ENCODE measurements at regions not wholly inside any gene's neighbourhood (a gene's known extent, or its start where the extent isn't known, plus 50 kb on each side); places are given as distances from the start of the nearest gene placed in this dataset.

DNA sequence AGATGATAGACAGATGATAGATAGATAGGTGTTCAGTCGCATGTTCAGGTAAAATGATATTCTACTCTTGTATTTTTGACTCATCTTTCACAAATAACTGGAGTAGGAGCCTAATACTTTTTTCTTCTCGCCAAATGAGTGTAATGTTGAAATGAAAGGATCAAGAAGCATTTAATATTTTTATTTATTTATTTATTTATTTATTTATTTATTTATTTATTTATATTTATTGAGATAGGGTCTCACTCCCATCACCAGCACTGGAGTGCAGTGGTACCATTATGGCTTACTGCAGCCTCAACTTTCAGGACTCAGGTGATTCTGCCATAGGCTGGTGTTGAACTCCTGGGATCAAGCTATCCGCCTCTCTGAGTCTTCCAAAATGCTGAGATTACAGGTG is 298.8 kb downstream of the KCNC2 start:
- no peak overlapping the region for H3K27ac Mint-ChIP-seq
- DNase-seq (no peak), ATAC-seq (ENCODE audit: poor library complexity) (no peak)
- no peak overlapping the region for H3K4me3 Mint-ChIP-seq
- intact Hi-C loops (cut with DNase I, micrococcal nuclease): no loop called here
- no peaks in the 10 kb centered on the region for H3K36me3 Mint-ChIP-seq (ENCODE audit: low read depth)
- TF ChIP-seq, protein P1, sequence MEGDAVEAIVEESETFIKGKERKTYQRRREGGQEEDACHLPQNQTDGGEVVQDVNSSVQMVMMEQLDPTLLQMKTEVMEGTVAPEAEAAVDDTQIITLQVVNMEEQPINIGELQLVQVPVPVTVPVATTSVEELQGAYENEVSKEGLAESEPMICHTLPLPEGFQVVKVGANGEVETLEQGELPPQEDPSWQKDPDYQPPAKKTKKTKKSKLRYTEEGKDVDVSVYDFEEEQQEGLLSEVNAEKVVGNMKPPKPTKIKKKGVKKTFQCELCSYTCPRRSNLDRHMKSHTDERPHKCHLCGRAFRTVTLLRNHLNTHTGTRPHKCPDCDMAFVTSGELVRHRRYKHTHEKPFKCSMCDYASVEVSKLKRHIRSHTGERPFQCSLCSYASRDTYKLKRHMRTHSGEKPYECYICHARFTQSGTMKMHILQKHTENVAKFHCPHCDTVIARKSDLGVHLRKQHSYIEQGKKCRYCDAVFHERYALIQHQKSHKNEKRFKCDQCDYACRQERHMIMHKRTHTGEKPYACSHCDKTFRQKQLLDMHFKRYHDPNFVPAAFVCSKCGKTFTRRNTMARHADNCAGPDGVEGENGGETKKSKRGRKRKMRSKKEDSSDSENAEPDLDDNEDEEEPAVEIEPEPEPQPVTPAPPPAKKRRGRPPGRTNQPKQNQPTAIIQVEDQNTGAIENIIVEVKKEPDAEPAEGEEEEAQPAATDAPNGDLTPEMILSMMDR (IDR thresholded peaks at IDR 0.05): no peak
- no peaks in the 10 kb centered on the region for H3K9me3 Mint-ChIP-seq
- H3K4me1 Mint-ChIP-seq (ENCODE audit: low read depth): no peaks in the 10 kb centered on the region
- no peaks in the 10 kb centered on the region for H3K4me1 ChIP-seq (ENCODE audit: insufficient read depth, low read length)
- CTCF ChIA-PET: no interaction called here
- H3K9me3 ChIP-seq (ENCODE audit: control insufficient read depth in 1 of 2, insufficient read depth in 1 of 2, low read length in 2 of 2): no peaks in the 10 kb centered on the region
- no peaks in the 10 kb centered on the region for H3K36me3 ChIP-seq (ENCODE audit: insufficient read depth, low read length)
- POLR2A ChIA-PET: no interaction called here
- H3K27ac ChIP-seq (ENCODE audit: low read depth in 1 of 2, low read length in 2 of 2): no peak overlapping the region
- no peaks in the 10 kb centered on the region for H3K27me3 Mint-ChIP-seq
- no peak overlapping the region for H3K4me3 ChIP-seq (ENCODE audit: low read length)
- no peaks in the 10 kb centered on the region for H3K27me3 ChIP-seq (ENCODE audit: control insufficient read depth in 1 of 2, insufficient read depth in 2 of 2, low read length in 2 of 2)

DNA sequence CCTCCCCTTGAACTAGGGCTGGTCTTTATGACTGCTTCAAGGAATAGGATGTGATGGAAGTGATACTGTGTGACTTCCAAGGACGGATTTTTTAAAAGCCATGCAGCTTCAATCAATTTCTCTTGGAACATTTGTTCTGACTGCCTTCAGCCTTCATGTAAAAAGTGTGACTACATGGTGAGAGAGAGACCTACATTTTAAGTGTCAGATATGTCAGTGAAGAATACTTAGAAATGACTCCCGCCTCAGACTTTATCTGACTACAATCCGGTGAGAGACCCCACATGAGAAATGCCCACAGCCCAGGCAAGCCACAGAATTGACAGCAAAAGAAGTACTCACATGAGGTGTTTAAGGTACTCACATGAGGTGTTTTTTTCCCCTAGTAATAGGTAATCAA is 295.3 kb downstream of the KCNC2 start:
- Mint-ChIP-seq H3K4me1 (ENCODE audit: low read depth) (no peaks in the 10 kb centered on the region), H3K27ac (no peak overlapping the region), H3K36me3 (ENCODE audit: low read depth) (no peaks in the 10 kb centered on the region), H3K9me3 (no peaks in the 10 kb centered on the region), H3K4me3 (no peak overlapping the region), H3K27me3 (no peaks in the 10 kb centered on the region)
- Histone ChIP-seq H3K27me3 (ENCODE audit: control insufficient read depth in 1 of 2, insufficient read depth in 2 of 2, low read length in 2 of 2) (no peaks in the 10 kb centered on the region), H3K9me3 (ENCODE audit: control insufficient read depth in 1 of 2, insufficient read depth in 1 of 2, low read length in 2 of 2) (no peaks in the 10 kb centered on the region), H3K36me3 (ENCODE audit: insufficient read depth, low read length) (no peaks in the 10 kb centered on the region), H3K4me1 (ENCODE audit: insufficient read depth, low read length) (no peaks in the 10 kb centered on the region), H3K4me3 (ENCODE audit: low read length) (no peak overlapping the region), H3K27ac (ENCODE audit: low read depth in 1 of 2, low read length in 2 of 2) (no peak overlapping the region)
- ATAC-seq (ENCODE audit: poor library complexity) (no peak), DNase-seq (no peak)
- TF ChIP-seq, protein P1 (IDR thresholded peaks at IDR 0.05): no peak
- CTCF ChIA-PET: no interaction called here
- POLR2A ChIA-PET: no interaction called here
- intact Hi-C loops (cut with DNase I, micrococcal nuclease): no loop called here

DNA sequence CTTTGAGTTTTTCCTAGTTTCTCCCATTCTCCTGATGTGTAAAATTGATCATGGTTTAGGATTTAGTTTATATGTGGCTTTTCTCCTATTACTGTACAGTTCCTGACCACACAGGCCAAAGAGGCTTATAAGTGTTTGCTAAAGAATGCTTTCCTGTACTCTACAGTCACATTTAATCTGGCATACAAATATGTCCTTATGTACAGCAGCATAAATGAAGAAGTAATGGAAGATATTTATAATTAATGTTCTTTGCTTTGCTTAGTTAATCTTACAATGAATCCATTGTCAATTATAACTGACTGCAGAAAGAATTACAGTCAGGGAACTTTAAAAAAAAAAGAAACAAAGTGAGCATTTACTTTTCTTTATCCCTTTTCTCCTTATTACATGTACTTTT is 293.9 kb downstream of the KCNC2 start:
- no peak for ATAC-seq (ENCODE audit: poor library complexity)
- no peaks in the 10 kb centered on the region for H3K36me3 ChIP-seq (ENCODE audit: insufficient read depth, low read length)
- CTCF ChIA-PET: no interaction called here
- H3K27ac ChIP-seq (ENCODE audit: low read depth in 1 of 2, low read length in 2 of 2): no peak overlapping the region
- no peak for DNase-seq
- no peak overlapping the region for H3K4me3 ChIP-seq (ENCODE audit: low read length)
- Mint-ChIP-seq H3K36me3 (ENCODE audit: low read depth) (no peaks in the 10 kb centered on the region), H3K4me1 (ENCODE audit: low read depth) (no peaks in the 10 kb centered on the region), H3K4me3 (no peak overlapping the region), H3K27me3 (no peaks in the 10 kb centered on the region), H3K27ac (no peak overlapping the region), H3K9me3 (no peaks in the 10 kb centered on the region)
- POLR2A ChIA-PET: no interaction called here
- H3K4me1 ChIP-seq (ENCODE audit: insufficient read depth, low read length): no peaks in the 10 kb centered on the region
- intact Hi-C loops (cut with DNase I, micrococcal nuclease): no loop called here
- no peaks in the 10 kb centered on the region for H3K9me3 ChIP-seq (ENCODE audit: control insufficient read depth in 1 of 2, insufficient read depth in 1 of 2, low read length in 2 of 2)
- H3K27me3 ChIP-seq (ENCODE audit: control insufficient read depth in 1 of 2, insufficient read depth in 2 of 2, low read length in 2 of 2): no peaks in the 10 kb centered on the region
- TF ChIP-seq, protein P1 (IDR thresholded peaks at IDR 0.05): no peak
